Suprapubic skin (tissue), 4 donors: ENCODE measurements at regions not wholly inside any gene's neighbourhood (a gene's known extent, or its start where the extent isn't known, plus 50 kb on each side); places are given as distances from the start of the nearest gene placed in this dataset.

ENCODE experiments used
- DNase-seq, 2 donors: peaks; one replicate each; pipeline ENCODE4 v3.0.0-alpha.2; 2019; ENCODE audit warnings: low spot score in 2 of 2
- H3K27ac ChIP-seq: fragments of 200-600 bp; sonication (generic); one replicate; pipeline ENCODE4 v1.5.1; 2019
- H3K27me3 ChIP-seq: fragments of 200-600 bp; sonication (generic); one replicate; pipeline ENCODE4 v1.5.1; 2019
- H3K36me3 ChIP-seq: fragments of 200-600 bp; sonication (generic); one replicate; pipeline ENCODE4 v1.5.1; 2019
- H3K4me1 ChIP-seq: fragments of 200-600 bp; sonication (generic); one replicate; pipeline ENCODE4 v1.5.1; 2019
- H3K4me3 ChIP-seq: fragments of 200-600 bp; sonication (generic); one replicate; pipeline ENCODE4 v1.5.1; 2019; ENCODE audit warnings: mild to moderate bottlenecking
- H3K9me3 ChIP-seq: fragments of 200-600 bp; sonication (generic); one replicate; pipeline ENCODE4 v1.5.1; 2019
- EP300 ChIP-seq: sonication (generic); formaldehyde crosslinking; IDR thresholded peaks from one replicate; pipeline ENCODE4 v1.6.1; 2017; ENCODE audit warnings: antibody characterized with exemption
- POLR2A ChIP-seq, 2 donors: fragments of 450-650 bp; IDR thresholded peaks; one replicate each; pipeline ENCODE4 v1.6.1; 2017; ENCODE audit warnings: antibody characterized with exemption in 2 of 2, mild to moderate bottlenecking in 2 of 2, moderate library complexity in 2 of 2
- POLR2AphosphoS5 ChIP-seq, 3 donors: sonication (generic); formaldehyde crosslinking; IDR thresholded peaks; one replicate each; pipeline ENCODE4 v1.6.1; 2017; ENCODE audit warnings: antibody characterized with exemption in 3 of 3
- WGBS: methylation state at CpG from one replicate; pipeline ENCODE4 v1.1.5; 2018; 5-methylcytosine and 5-hydroxymethylcytosine counted together
- TF ChIP-seq, protein P1 (sequence below), 2 donors: fragments of 200-600 bp in 1 of 2; fragments of 450-650 bp in 1 of 2; sonication (generic) in 1 of 2; IDR thresholded peaks; one replicate each; pipeline ENCODE4 v1.5.1; 2016 to 2019; ENCODE audit warnings: antibody characterized with exemption in 2 of 2, mild to moderate bottlenecking in 1 of 2, moderate library complexity in 1 of 2

DNA sequence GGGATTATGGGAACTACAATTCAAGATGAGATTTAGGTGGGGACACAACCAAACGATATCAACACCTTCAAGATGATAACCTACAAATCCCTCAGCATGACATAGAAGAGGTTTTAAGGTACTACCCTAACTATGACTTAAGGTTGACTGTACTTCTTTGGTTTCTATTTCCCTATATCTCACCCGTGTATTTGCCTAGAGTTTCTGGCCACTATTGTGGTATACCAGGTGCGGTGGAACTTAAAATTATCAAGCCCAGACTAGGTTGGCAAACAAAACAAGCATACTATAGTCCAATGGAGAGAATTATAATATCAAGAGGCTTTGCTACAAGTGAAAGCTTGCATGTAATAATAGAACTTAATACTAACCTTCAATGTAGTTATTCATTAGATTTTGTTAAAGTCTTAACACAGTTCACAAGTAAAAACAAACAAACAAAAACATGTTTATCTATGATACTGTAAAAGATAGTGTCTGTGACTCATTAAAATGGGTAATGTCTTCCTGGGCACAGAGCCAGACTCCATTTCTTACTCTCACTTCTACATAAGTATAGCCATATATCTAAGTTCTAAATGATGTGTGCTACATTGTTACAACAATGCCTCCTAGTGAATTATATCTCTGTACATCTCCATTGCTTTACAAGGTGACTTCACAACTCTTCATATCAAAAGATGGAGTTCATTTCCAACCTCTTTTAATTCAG, 479.1 kb downstream of the ZBBX start:
- no peaks in the 10 kb centered on the region for H3K9me3 ChIP-seq
- H3K27me3 ChIP-seq: no peaks in the 10 kb centered on the region
- no peak for DNase-seq
- no peaks in the 10 kb centered on the region for H3K36me3 ChIP-seq
- no peak for TF ChIP-seq EP300
- TF ChIP-seq POLR2AphosphoS5 (IDR thresholded peaks at IDR 0.05): no peak
- TF ChIP-seq, protein P1, sequence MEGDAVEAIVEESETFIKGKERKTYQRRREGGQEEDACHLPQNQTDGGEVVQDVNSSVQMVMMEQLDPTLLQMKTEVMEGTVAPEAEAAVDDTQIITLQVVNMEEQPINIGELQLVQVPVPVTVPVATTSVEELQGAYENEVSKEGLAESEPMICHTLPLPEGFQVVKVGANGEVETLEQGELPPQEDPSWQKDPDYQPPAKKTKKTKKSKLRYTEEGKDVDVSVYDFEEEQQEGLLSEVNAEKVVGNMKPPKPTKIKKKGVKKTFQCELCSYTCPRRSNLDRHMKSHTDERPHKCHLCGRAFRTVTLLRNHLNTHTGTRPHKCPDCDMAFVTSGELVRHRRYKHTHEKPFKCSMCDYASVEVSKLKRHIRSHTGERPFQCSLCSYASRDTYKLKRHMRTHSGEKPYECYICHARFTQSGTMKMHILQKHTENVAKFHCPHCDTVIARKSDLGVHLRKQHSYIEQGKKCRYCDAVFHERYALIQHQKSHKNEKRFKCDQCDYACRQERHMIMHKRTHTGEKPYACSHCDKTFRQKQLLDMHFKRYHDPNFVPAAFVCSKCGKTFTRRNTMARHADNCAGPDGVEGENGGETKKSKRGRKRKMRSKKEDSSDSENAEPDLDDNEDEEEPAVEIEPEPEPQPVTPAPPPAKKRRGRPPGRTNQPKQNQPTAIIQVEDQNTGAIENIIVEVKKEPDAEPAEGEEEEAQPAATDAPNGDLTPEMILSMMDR (IDR thresholded peaks at IDR 0.05): no peak
- no peak for TF ChIP-seq POLR2A (IDR thresholded peaks at IDR 0.05)
- no peak overlapping the region for H3K4me3 ChIP-seq
- no peaks in the 10 kb centered on the region for H3K4me1 ChIP-seq
- 71% methylated on average over 3 of the region's 3 CpGs for WGBS
- no peak overlapping the region for H3K27ac ChIP-seq

DNA sequence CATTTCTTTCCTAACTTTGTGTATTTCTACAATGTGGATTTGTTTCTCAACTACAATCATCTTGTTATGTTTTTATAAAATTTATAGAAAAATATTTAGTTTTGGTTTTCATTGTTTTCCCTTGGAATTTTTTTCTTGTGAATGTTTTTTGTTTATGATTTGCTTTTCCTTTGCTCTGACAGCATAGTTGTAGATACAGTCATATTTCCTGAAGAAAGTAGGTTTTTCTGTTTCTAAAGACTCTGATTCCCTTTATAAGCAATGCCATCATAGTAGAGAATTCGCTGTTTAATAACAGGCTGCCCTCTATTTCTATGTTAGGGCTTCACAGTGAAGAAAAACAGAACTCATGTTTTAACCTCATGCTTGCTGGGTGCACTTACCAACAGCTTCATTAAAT, 482.3 kb downstream of the ZBBX start:
- TF ChIP-seq EP300: no peak
- no peak for TF ChIP-seq POLR2AphosphoS5 (IDR thresholded peaks at IDR 0.05)
- TF ChIP-seq, protein P1 (IDR thresholded peaks at IDR 0.05): no peak
- no peak for TF ChIP-seq POLR2A (IDR thresholded peaks at IDR 0.05)
- 75% methylated on average over 1 of the region's 1 CpG for WGBS

DNA sequence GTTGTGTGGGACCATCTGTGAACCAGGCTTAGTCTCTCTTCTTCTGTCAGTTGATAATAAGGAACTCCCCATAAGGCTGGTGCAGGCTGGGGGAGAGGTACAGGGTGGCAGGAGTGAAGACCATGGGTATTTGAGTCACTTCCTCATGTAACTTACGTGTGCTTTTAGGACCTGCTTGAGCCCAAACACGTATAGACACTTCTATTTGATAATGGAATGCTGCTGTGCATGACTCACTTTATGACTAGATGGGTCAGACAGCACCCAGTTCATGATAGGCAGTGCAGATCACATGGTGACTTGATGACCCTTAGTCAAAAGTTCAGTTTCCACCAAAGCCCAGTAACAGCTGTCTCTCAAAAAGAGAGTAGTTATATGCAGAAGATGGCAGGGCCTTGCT, 490.9 kb downstream of the ZBBX start:
- H3K27me3 ChIP-seq: no peaks in the 10 kb centered on the region
- no peaks in the 10 kb centered on the region for H3K4me1 ChIP-seq
- H3K36me3 ChIP-seq: no peaks in the 10 kb centered on the region
- no peak overlapping the region for H3K4me3 ChIP-seq
- H3K9me3 ChIP-seq: no peaks in the 10 kb centered on the region
- H3K27ac ChIP-seq: no peak overlapping the region
- WGBS: no CpG with 5 or more reads among the region's 2 CpGs
- no peak for DNase-seq
- TF ChIP-seq, protein P1 (IDR thresholded peaks at IDR 0.05): no peak
- TF ChIP-seq POLR2A (IDR thresholded peaks at IDR 0.05): no peak
- no peak for TF ChIP-seq EP300
- no peak for TF ChIP-seq POLR2AphosphoS5 (IDR thresholded peaks at IDR 0.05)

More for the DNA sequence above, 482.3 kb downstream of the ZBBX start:
- H3K36me3 ChIP-seq: no peaks in the 10 kb centered on the region
- no peaks in the 10 kb centered on the region for H3K27me3 ChIP-seq
- no peaks in the 10 kb centered on the region for H3K9me3 ChIP-seq
- H3K4me3 ChIP-seq: no peak overlapping the region
- no peak for DNase-seq
- H3K27ac ChIP-seq: no peak overlapping the region
- H3K4me1 ChIP-seq: no peaks in the 10 kb centered on the region

DNA sequence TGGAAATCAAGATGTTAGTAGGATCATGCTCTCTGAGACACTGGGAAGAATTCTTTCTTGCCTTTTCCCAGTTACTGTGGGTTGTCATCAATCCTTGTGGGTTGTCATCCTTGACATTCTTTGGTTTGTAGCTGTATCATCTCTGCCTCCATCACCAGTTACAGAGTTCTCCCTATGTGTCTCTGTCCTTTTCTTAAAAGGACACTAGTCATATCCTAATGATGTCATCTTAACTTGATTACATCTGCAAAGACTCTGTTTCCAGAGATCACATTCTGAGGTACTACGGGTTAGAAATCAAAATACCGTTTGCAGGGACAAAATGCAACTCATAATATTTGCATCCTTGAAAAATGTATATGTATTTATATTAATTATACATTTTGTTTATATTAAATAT, 500.4 kb downstream of the ZBBX start:
- H3K36me3 ChIP-seq: no peaks in the 10 kb centered on the region
- DNase-seq: no peak
- H3K4me3 ChIP-seq: no peak overlapping the region
- no peak overlapping the region for H3K27ac ChIP-seq
- TF ChIP-seq POLR2A (IDR thresholded peaks at IDR 0.05) (no peak), POLR2AphosphoS5 (IDR thresholded peaks at IDR 0.05) (no peak), EP300 (no peak)
- TF ChIP-seq, protein P1 (IDR thresholded peaks at IDR 0.05): no peak
- no peaks in the 10 kb centered on the region for H3K9me3 ChIP-seq
- WGBS: 90% methylated on average over 2 of the region's 2 CpGs
- no peaks in the 10 kb centered on the region for H3K4me1 ChIP-seq
- H3K27me3 ChIP-seq: no peaks in the 10 kb centered on the region

DNA sequence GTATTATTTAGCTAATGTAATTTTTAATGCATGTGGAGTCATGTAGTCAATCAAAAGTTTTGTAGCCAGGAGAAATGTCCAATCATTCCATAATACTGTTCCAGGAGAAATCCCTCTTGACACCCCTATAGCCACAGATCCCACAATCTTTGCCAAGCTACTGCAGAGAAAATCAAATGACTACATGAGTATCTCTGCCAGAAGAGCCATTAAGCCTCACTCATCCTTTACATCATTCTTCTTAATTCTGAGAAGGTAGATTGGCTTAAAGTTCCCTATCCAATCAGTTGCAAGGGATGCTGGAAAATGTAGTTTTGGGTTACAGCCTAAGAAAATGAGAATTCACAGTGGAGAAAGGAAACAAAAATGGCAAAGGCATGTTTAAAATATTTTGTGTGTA, 502.1 kb downstream of the ZBBX start:
- H3K4me3 ChIP-seq: no peak overlapping the region
- TF ChIP-seq, protein P1 (IDR thresholded peaks at IDR 0.05): no peak
- no peak for TF ChIP-seq POLR2AphosphoS5 (IDR thresholded peaks at IDR 0.05)
- no peak for TF ChIP-seq POLR2A (IDR thresholded peaks at IDR 0.05)
- TF ChIP-seq EP300: no peak
- H3K27ac ChIP-seq: no peak overlapping the region
- no peaks in the 10 kb centered on the region for H3K9me3 ChIP-seq
- H3K36me3 ChIP-seq: no peaks in the 10 kb centered on the region
- H3K4me1 ChIP-seq: no peaks in the 10 kb centered on the region
- DNase-seq: no peak
- H3K27me3 ChIP-seq: no peaks in the 10 kb centered on the region
